GM12873 (cell line): ENCODE measurements at regions not wholly inside any gene's neighbourhood (a gene's known extent, or its start where the extent isn't known, plus 50 kb on each side); places are given as distances from the start of the nearest gene placed in this dataset.

Source experiments
- TF ChIP-seq, protein P1 (sequence below): IDR thresholded peaks from 2 replicates; pipeline ENCODE4 v1.5.1; 2012; ENCODE audit warnings: low read depth, mild to moderate bottlenecking, moderate library complexity, low read length, control low read depth; ENCODE audit not compliant: insufficient read depth; ENCODE audit errors: missing control alignments

- TF ChIP-seq, protein P1, sequence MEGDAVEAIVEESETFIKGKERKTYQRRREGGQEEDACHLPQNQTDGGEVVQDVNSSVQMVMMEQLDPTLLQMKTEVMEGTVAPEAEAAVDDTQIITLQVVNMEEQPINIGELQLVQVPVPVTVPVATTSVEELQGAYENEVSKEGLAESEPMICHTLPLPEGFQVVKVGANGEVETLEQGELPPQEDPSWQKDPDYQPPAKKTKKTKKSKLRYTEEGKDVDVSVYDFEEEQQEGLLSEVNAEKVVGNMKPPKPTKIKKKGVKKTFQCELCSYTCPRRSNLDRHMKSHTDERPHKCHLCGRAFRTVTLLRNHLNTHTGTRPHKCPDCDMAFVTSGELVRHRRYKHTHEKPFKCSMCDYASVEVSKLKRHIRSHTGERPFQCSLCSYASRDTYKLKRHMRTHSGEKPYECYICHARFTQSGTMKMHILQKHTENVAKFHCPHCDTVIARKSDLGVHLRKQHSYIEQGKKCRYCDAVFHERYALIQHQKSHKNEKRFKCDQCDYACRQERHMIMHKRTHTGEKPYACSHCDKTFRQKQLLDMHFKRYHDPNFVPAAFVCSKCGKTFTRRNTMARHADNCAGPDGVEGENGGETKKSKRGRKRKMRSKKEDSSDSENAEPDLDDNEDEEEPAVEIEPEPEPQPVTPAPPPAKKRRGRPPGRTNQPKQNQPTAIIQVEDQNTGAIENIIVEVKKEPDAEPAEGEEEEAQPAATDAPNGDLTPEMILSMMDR, result no peak
Measured at GRCh38 chr2:156038021-156038420, 294.5 kb downstream of the NR4A2 start.

DNA sequence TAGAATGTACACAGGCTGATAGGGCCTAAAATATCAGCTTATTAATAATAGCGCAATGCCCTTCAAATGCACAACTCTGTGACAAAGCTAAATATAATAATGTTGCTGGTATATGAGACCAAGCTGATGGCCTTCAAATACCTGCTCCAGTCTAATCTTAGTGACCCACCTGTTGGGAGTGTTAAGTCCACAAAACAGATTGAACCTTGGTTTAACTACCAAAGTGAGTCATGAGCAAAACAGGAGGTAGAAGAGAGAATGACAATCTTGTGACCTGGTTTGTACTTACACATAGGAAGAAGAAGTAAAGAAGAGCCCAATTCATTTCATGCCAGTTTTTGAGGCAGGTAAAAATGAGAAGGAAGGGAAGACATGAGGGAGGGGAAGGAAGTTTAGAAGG is 295.0 kb downstream of the NR4A2 start:
- TF ChIP-seq, protein P1, result no peak

DNA sequence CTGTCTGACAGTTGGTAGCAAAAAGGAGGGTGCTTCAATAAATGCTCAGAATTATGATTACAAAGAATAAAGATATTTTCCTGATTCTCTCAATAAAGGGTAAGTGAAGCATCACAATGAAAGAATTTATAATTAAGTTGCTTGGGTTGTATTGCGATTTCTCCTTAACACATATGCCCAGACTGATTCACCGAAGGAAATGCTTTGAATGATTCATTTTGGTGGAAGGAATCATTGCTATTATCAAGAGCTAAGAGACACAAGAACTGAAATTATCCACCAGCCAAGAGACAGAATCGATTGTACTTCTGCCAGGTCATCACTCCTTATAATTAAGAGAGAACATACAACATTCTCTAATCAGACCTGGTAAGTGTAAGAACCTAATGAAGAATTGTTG is 301.4 kb downstream of the NR4A2 start:
- TF ChIP-seq, protein P1, result no peak

DNA sequence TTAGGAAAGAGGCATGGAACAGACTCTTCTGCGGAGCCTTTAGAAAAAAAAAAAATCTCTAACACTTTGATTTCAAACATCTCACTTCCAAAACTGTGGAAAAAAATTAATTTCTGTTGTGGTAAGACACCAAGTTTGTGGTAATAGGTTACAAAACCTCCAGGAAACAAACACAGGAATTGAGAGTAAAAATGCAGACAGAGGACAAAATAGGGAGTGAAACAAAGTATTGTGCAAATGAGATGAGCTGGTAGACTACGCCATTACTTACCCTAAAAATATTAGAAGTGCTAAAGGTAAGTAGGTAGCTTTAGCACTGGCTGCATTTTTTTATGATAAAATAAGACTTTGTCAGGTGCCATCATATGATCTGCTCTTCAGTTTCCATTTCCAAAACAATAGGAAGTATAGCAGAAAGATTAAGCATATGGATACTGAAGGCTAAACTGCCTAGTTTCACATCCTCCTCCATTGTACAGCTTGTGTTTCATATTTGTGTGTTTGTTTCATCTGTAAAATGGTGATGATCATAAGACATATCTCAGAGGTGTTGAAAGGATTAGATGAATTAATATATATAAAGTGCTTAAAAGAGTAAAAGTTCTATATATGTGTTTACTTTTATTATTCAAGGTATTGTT is 309.2 kb downstream of the NR4A2 start:
- TF ChIP-seq, protein P1, result no peak

DNA sequence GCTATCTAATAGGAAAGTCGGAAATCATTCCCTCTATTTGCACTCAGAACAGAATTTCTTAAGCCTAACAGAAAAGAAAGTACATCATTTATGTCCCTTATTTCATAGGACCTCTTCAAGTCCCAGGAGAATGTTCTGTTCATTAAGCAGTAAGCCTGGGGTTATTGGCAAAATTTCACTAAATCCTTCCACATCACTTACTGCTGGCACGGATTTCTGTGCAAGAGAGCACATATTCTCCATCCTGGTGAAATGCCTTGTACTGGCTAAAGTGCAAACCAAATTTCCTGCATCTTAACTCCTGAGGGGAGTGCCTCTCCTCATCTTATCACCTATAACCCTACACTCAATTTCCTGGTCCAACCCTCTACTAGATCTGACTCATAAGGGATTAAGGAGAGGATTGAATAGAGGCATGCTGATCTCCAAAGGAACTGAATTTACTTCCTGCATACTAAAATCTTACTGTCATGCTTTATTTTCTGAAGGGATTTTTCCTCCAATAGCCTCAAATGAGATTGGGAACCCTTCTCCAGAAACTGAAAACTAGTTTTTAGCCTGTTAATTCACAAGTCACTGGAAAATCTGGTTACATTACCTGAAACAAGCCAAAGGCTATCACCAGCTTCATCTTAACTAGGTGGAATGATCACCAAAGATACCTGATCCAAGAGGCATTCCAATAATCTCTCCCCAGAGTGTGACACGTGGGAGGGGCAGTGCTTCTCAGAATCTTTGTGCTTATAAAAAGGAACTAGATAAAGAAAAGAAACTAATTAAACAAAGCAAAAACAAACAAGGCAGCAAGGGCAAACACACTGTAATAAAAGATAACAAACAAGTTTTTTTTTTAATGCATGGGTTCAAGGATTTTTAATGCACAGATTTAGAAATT is 311.1 kb downstream of the NR4A2 start:
- TF ChIP-seq, protein P1, result no peak

DNA sequence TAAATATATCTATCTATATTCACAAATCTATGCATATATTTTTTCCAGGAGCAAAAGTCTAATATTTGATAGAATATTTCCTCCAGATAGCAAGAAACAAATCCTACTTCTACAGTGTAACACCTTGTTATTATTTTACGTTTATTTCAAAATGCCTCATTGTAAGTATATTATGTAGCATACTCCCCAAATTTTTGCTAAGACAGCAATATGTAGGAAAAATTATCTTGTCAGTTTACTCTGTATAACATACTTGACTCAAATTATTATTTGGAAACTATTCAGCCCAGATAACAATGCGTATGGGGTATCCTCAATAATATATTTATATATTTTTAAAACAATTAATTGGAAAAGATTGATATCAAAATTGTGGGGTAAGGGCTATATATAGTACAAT is 313.2 kb downstream of the NR4A2 start:
- TF ChIP-seq, protein P1, result no peak

- TF ChIP-seq, protein P1, result no peak
Measured at GRCh38 chr2:156017341-156017885, 315.1 kb downstream of the NR4A2 start.
